ENCODE measurements at regions not wholly inside any gene's neighbourhood (a gene's known extent, or its start where the extent isn't known, plus 50 kb on each side); places are given as distances from the start of the nearest gene placed in this dataset.

DNA sequence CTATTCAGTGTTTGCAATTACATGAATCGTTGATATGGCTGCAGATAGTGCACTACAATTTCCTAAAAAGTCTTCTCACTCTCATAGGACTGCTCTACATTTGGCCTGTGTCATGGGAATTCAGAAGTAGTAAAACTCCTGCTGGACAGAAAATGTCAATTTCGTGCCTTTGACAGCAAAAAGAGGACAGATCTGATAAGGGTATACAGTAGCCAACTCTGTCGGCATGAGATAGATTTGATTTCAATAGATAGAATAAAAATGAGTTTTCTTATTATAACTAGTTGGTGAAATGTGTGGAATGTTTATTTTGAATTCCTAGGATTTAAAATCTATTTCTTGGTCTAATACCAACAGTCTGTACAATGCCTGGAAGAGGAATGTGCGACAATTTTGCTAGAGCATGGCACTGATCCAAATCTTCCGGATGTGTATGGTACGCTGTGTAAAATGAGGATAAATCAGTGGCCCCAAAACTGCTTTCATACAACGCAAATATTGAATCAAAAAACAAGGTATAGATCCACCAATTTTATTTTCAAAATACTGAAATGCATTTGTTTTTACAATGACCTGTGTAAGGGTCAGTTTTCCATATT lies 133.5 kb upstream of the CDK13 start:
- ChIA-PET POLR2A (no interaction called here), CTCF (no interaction called here)
- H4K20me1 ChIP-seq (replicated peaks; ENCODE audit: control insufficient read depth, extremely low read depth, insufficient read depth, low read length): no peaks in the 10 kb centered on the region
- H3K27me3 ChIP-seq (ENCODE audit: control insufficient read depth in 2 of 2, insufficient read depth in 2 of 2, low read length in 2 of 2): peaks cover 27 to 64% of the 10 kb centered on the region in 2 experiments
- H3K36me3 ChIP-seq (ENCODE audit: control insufficient read depth in 2 of 2, extremely low read depth in 1 of 2, insufficient read depth in 2 of 2, low read length in 2 of 2): no peaks in the 10 kb centered on the region
- no peak for FAIRE-seq
- no peak overlapping the region for H3K27ac ChIP-seq (ENCODE audit: insufficient read depth, low read depth, low read length)
- dilution Hi-C loops (cut with MboI; ENCODE audit: extremely low pct_ligation_motif_present, low sequenced_read_pairs): no loop called here
- BruUV-seq (replicated peaks): no TSS peak
- H3K9ac ChIP-seq (replicated peaks; ENCODE audit: extremely low read depth, insufficient read depth, low read length): no peak overlapping the region
- no peak overlapping the region for H3K4me3 ChIP-seq (replicated peaks in 1 of 3; ENCODE audit: insufficient read depth in 1 of 3, low read depth in 1 of 3, low read length in 3 of 3)
- H3K4me2 ChIP-seq (ENCODE audit: insufficient read depth, low read length): peak overlapping the region; percentile 8
- peak; percentile 45 for DNase-seq (ENCODE audit: low read depth, low spot score)
- H3K9me3 ChIP-seq (replicated peaks; ENCODE audit: control insufficient read depth, insufficient read depth, low read length): no peaks in the 10 kb centered on the region
- no peaks in the 10 kb centered on the region for H3K9me1 ChIP-seq (replicated peaks; ENCODE audit: control insufficient read depth, extremely low read depth, insufficient read depth, low read length)
- no peak overlapping the region for H2AFZ ChIP-seq (ENCODE audit: low read depth, low read length)
- intact Hi-C loops (cut with micrococcal nuclease): no loop called here
- no peaks in the 10 kb centered on the region for H3K4me1 ChIP-seq (ENCODE audit: control insufficient read depth, extremely low read depth, insufficient read depth, low read length)
- no peaks in the 10 kb centered on the region for H3K79me2 ChIP-seq (ENCODE audit: control insufficient read depth, insufficient read depth, low read length)
- TF ChIP-seq JUN (IDR thresholded peaks at IDR 0.05; ENCODE audit: borderline replicate concordance, insufficient read depth, insufficient read length, low read depth): no peak
- no peak for TF ChIP-seq MYC (IDR thresholded peaks at IDR 0.05; ENCODE audit: low read depth, low read length)
- no peak for TF ChIP-seq FOS (IDR thresholded peaks at IDR 0.05; ENCODE audit: borderline replicate concordance, insufficient read depth, low read length)
- no peak for TF ChIP-seq EZH2 (IDR thresholded peaks at IDR 0.05; ENCODE audit: borderline replicate concordance, low read depth, low read length, severe bottlenecking)
- no peak for TF ChIP-seq GATA2 (IDR thresholded peaks at IDR 0.05; ENCODE audit: insufficient read depth, insufficient read length, low read depth, low read length)
- no peak for TF ChIP-seq POLR2A (IDR thresholded peaks at IDR 0.05; ENCODE audit: low read depth, low read length)

DNA sequence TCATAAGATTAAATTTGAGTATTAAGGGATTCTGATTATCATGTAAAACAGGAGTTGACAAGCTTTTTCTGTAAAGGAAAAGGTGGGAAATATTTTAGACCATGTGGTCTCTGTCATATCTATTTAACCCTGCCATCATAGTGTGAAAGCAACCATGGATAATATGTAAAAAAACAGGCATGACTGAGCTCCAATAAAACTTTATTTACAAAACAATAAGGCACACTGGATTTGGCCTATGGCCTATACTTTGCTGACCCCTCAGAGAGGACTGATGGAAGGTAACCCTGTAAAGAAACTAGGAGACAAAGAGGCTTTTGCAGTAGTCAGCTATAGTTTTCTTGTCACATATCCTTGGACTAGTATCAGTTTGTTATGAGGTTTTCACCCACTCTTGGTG lies 130.5 kb upstream of the CDK13 start:
- H3K9ac ChIP-seq (replicated peaks; ENCODE audit: extremely low read depth, insufficient read depth, low read length): no peak overlapping the region
- H3K4me1 ChIP-seq (ENCODE audit: control insufficient read depth, extremely low read depth, insufficient read depth, low read length): no peaks in the 10 kb centered on the region
- no peaks in the 10 kb centered on the region for H4K20me1 ChIP-seq (replicated peaks; ENCODE audit: control insufficient read depth, extremely low read depth, insufficient read depth, low read length)
- no peaks in the 10 kb centered on the region for H3K9me1 ChIP-seq (replicated peaks; ENCODE audit: control insufficient read depth, extremely low read depth, insufficient read depth, low read length)
- DNase-seq (ENCODE audit: low read depth, low spot score) (no peak), FAIRE-seq (no peak)
- TF ChIP-seq EZH2 (IDR thresholded peaks at IDR 0.05; ENCODE audit: borderline replicate concordance, low read depth, low read length, severe bottlenecking) (no peak), GATA2 (IDR thresholded peaks at IDR 0.05; ENCODE audit: insufficient read depth, insufficient read length, low read depth, low read length) (no peak), POLR2AphosphoS5 (IDR thresholded peaks at IDR 0.05; ENCODE audit: insufficient read depth, low read depth, low read length) (no peak), MYC (IDR thresholded peaks at IDR 0.05; ENCODE audit: low read depth, low read length) (no peak)
- TF ChIP-seq, protein P1, sequence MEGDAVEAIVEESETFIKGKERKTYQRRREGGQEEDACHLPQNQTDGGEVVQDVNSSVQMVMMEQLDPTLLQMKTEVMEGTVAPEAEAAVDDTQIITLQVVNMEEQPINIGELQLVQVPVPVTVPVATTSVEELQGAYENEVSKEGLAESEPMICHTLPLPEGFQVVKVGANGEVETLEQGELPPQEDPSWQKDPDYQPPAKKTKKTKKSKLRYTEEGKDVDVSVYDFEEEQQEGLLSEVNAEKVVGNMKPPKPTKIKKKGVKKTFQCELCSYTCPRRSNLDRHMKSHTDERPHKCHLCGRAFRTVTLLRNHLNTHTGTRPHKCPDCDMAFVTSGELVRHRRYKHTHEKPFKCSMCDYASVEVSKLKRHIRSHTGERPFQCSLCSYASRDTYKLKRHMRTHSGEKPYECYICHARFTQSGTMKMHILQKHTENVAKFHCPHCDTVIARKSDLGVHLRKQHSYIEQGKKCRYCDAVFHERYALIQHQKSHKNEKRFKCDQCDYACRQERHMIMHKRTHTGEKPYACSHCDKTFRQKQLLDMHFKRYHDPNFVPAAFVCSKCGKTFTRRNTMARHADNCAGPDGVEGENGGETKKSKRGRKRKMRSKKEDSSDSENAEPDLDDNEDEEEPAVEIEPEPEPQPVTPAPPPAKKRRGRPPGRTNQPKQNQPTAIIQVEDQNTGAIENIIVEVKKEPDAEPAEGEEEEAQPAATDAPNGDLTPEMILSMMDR (IDR thresholded peaks at IDR 0.05; ENCODE audit: extremely low read depth in 1 of 2, insufficient read depth in 1 of 2, low read depth in 1 of 2, low read length in 2 of 2): no peak
- H3K36me3 ChIP-seq (ENCODE audit: control insufficient read depth in 2 of 2, extremely low read depth in 1 of 2, insufficient read depth in 2 of 2, low read length in 2 of 2): no peaks in the 10 kb centered on the region
- H3K27ac ChIP-seq (ENCODE audit: insufficient read depth, low read depth, low read length): no peak overlapping the region
- H3K4me2 ChIP-seq (ENCODE audit: insufficient read depth, low read length): no peak overlapping the region
- CTCF ChIA-PET: interaction anchor here (0.5 kb wide), 1 partner anchor 572 kb away, joined by 3 read pairs; no protein-coding TSS in a partner anchor
- dilution Hi-C loops (cut with MboI; ENCODE audit: extremely low pct_ligation_motif_present, low sequenced_read_pairs) (no loop called here), intact Hi-C loops (cut with micrococcal nuclease) (no loop called here)
- BruUV-seq (replicated peaks): no TSS peak
- H3K4me3 ChIP-seq (replicated peaks in 1 of 3; ENCODE audit: insufficient read depth in 1 of 3, low read depth in 1 of 3, low read length in 3 of 3): no peak overlapping the region
- H3K27me3 ChIP-seq (ENCODE audit: control insufficient read depth in 2 of 2, insufficient read depth in 2 of 2, low read length in 2 of 2): peaks cover 29 to 62% of the 10 kb centered on the region in 2 experiments
- no peaks in the 10 kb centered on the region for H3K79me2 ChIP-seq (ENCODE audit: control insufficient read depth, insufficient read depth, low read length)
- H2AFZ ChIP-seq (ENCODE audit: low read depth, low read length): no peak overlapping the region
- no peaks in the 10 kb centered on the region for H3K9me3 ChIP-seq (replicated peaks; ENCODE audit: control insufficient read depth, insufficient read depth, low read length)
- POLR2A ChIA-PET: no interaction called here

All from endothelial cell of umbilical vein (primary cell).